AG04450 (cell line): ENCODE measurements at regions not wholly inside any gene's neighbourhood (a gene's known extent, or its start where the extent isn't known, plus 50 kb on each side); places are given as distances from the start of the nearest gene placed in this dataset.

Experiments used
- CTCF ChIA-PET: fragments of 300-600, 350-600 bp; formaldehyde crosslinking; extraction: SDS; loops from one replicate; lab custom pipeline; 2022; ENCODE audit warnings: antibody characterized with exemption, inconsistent platforms; lab: Charles Lee
- POLR2A ChIA-PET: fragments of 350-600 bp; formaldehyde crosslinking; extraction: SDS; loops from one replicate; lab custom pipeline; 2021; ENCODE audit warnings: antibody characterized with exemption, inconsistent platforms; lab: Yijun Ruan, JAX
- DNase-seq: peaks from one replicate; pipeline ENCODE4 v3.0.0-alpha.2; 2011; ENCODE audit warnings: low read depth, low spot score
- H3K27ac ChIP-seq: one replicate; pipeline ENCODE4 v1.5.1; 2012; ENCODE audit warnings: low read depth, low read length, control low read depth
- H3K27me3 ChIP-seq: one replicate; pipeline ENCODE4 v1.6.0; 2012; ENCODE audit warnings: low read length; ENCODE audit not compliant: control insufficient read depth, insufficient read depth
- H3K4me3 ChIP-seq: 2 replicates; pipeline ENCODE4 v1.5.1; 2011; ENCODE audit warnings: mild to moderate bottlenecking, low read depth, low read length, control low read depth
- H3K9me3 ChIP-seq: 2 replicates; pipeline ENCODE4 v1.5.1; 2012; ENCODE audit warnings: low read length; ENCODE audit not compliant: control insufficient read depth, insufficient read depth
- CTCF ChIP-seq: IDR thresholded peaks from 2 replicates; pipeline ENCODE4 v1.5.1; 2011; ENCODE audit warnings: low read depth, low read length, control low read depth, inconsistent platforms

GRCh38 chr14:26104717-26105116 is 493.1 kb downstream of the NOVA1 start:
- no peak for DNase-seq
- ChIA-PET POLR2A (no interaction called here), CTCF (no interaction called here)
- H3K27ac ChIP-seq, result no peak overlapping the region
- no peaks in the 10 kb centered on the region for H3K27me3 ChIP-seq
- no peak for TF ChIP-seq CTCF
- no peak overlapping the region for H3K4me3 ChIP-seq
- H3K9me3 ChIP-seq, result peaks cover 11% of the 10 kb centered on the region

- Histone ChIP-seq H3K4me3 (no peak overlapping the region), H3K9me3 (peaks cover 8% of the 10 kb centered on the region), H3K27me3 (no peaks in the 10 kb centered on the region), H3K27ac (no peak overlapping the region)
- POLR2A ChIA-PET, result no interaction called here
- CTCF ChIA-PET, result no interaction called here
- TF ChIP-seq CTCF, result no peak
- DNase-seq, result no peak
Observed at GRCh38 chr14:26097852-26098251, 500.0 kb downstream of the NOVA1 start.

GRCh38 chr14:26088275-26088674 is 509.6 kb downstream of the NOVA1 start:
- DNase-seq, result no peak
- POLR2A ChIA-PET, result no interaction called here

GRCh38 chr14:26081043-26081442 is 516.8 kb downstream of the NOVA1 start:
- ChIA-PET POLR2A (no interaction called here), CTCF (no interaction called here)
- Histone ChIP-seq H3K27ac (no peak overlapping the region), H3K4me3 (no peak overlapping the region), H3K9me3 (peaks cover 5% of the 10 kb centered on the region; the same call in 1 of the 2 replicates), H3K27me3 (no peaks in the 10 kb centered on the region)
- DNase-seq, result no peak
- no peak for TF ChIP-seq CTCF

More at GRCh38 chr14:26088275-26088674, 509.6 kb downstream of the NOVA1 start:
- CTCF ChIA-PET, result no interaction called here
- H3K27ac ChIP-seq, result no peak overlapping the region
- H3K9me3 ChIP-seq, result peaks cover 5% of the 10 kb centered on the region; the same call in 1 of the 2 replicates
- no peak overlapping the region for H3K4me3 ChIP-seq
- no peak for TF ChIP-seq CTCF
- H3K27me3 ChIP-seq, result no peaks in the 10 kb centered on the region

DNA sequence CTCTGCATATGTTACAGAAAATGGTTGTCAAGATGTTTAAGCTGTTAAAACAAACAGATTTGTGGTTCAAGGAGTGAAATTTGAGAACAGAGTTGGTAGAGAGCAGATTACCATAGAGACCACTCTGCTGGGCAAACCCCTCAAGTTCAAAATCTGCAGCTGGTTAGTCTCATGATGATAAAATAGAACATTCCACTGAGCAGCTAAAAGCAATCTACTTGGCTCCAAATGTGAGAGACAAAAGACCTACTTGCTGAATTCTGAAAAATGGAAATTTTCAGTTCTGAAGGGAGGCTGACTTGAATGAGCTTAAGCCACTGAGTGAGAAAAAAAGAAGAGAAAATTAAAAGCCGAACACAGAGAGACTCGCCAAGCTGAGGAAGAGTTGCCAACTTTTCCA is 519.3 kb downstream of the NOVA1 start:
- ChIA-PET CTCF (no interaction called here), POLR2A (no interaction called here)
- no peak for TF ChIP-seq CTCF
- Histone ChIP-seq H3K27me3 (no peaks in the 10 kb centered on the region), H3K27ac (no peak overlapping the region), H3K9me3 (peaks cover 4% of the 10 kb centered on the region; the same call in 1 of the 2 replicates), H3K4me3 (no peak overlapping the region)
- DNase-seq, result no peak
